ENCODE measurements at regions not wholly inside any gene's neighbourhood (a gene's known extent, or its start where the extent isn't known, plus 50 kb on each side); places are given as distances from the start of the nearest gene placed in this dataset.

GRCh38 chr17:17406225-17406624, 70.6 kb upstream of the MED9 start:
- Histone ChIP-seq H3K27ac (no peak overlapping the region), H3K4me1 (peaks cover 0 to 24% (median 3%) of the 10 kb centered on the region in 4 donors), H3K27me3 (peaks cover 0 to 32% (median 0%) of the 10 kb centered on the region in 3 donors), H3K4me3 (no peak overlapping the region), H3K9me3 (no peaks in the 10 kb centered on the region), H3K36me3 (no peaks in the 10 kb centered on the region)
- WGBS, 5 donors: 66 to 80% (median 75%) methylated on average over 7 of the region's 7 CpGs
- TF ChIP-seq POLR2A (IDR thresholded peaks at IDR 0.05) (no peak), EP300 (IDR thresholded peaks at IDR 0.05) (no peak), POLR2AphosphoS5 (IDR thresholded peaks at IDR 0.05) (no peak)
- DNase-seq: no peak
- intact Hi-C loops (cut with DNase I; ENCODE audit: low total_unique reads): no loop called here

GRCh38 chr17:17408236-17408794, 68.5 kb upstream of the MED9 start:
- H3K27me3 ChIP-seq: peaks cover 0 to 28% (median 0%) of the 10 kb centered on the region in 3 donors
- no peak for DNase-seq
- H3K36me3 ChIP-seq: no peaks in the 10 kb centered on the region
- H3K4me3 ChIP-seq: no peak overlapping the region
- TF ChIP-seq CTCF (IDR thresholded peaks at IDR 0.05) (no peak), EP300 (IDR thresholded peaks at IDR 0.05) (no peak), POLR2AphosphoS5 (IDR thresholded peaks at IDR 0.05) (no peak), POLR2A (IDR thresholded peaks at IDR 0.05) (no peak)
- peaks cover 0 to 18% (median 2%) of the 10 kb centered on the region in 4 donors for H3K4me1 ChIP-seq
- intact Hi-C loops (cut with DNase I; ENCODE audit: low total_unique reads): no loop called here
- H3K27ac ChIP-seq: no peak overlapping the region
- WGBS, 5 donors: 30 to 53% (median 35%) methylated on average over 2 of the region's 2 CpGs
- H3K9me3 ChIP-seq: no peaks in the 10 kb centered on the region

GRCh38 chr17:17410357-17410756, 66.4 kb upstream of the MED9 start:
- no peak for DNase-seq
- TF ChIP-seq EP300 (IDR thresholded peaks at IDR 0.05) (no peak), POLR2AphosphoS5 (IDR thresholded peaks at IDR 0.05) (no peak), POLR2A (IDR thresholded peaks at IDR 0.05) (no peak), CTCF (IDR thresholded peaks at IDR 0.05) (no peak)
- WGBS, 5 donors: 79 to 86% (median 81%) methylated on average over 6 of the region's 6 CpGs
- Histone ChIP-seq H3K4me1 (peaks cover 0 to 19% (median 3%) of the 10 kb centered on the region in 4 donors), H3K27ac (no peak overlapping the region), H3K27me3 (peaks cover 0 to 17% (median 0%) of the 10 kb centered on the region in 3 donors), H3K9me3 (no peaks in the 10 kb centered on the region), H3K4me3 (no peak overlapping the region), H3K36me3 (no peaks in the 10 kb centered on the region)
- intact Hi-C loops (cut with DNase I; ENCODE audit: low total_unique reads): no loop called here

DNA sequence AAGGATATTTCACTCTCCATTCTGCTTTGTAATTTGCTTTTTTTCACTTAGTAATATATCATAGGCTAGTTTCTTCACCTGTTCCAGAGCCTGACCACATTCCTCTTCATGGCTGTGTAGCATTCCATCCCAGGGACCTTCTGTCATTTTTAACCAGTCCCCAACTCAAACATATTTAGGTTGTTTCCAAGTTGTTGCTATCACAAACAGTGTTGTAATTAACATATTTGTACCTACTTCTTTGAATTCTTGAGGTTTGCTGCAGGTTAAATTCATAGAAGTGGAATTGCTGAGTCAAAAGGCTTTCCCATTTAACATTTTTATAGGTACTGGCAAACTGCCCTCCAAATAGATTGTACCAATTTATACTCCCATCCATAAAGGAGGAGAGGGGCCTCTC, 65.1 kb upstream of the MED9 start:
- H3K27me3 ChIP-seq: peaks cover 0 to 17% (median 0%) of the 10 kb centered on the region in 3 donors
- intact Hi-C loops (cut with DNase I; ENCODE audit: low total_unique reads): no loop called here
- TF ChIP-seq POLR2AphosphoS5 (IDR thresholded peaks at IDR 0.05) (no peak), EP300 (IDR thresholded peaks at IDR 0.05) (no peak), CTCF (IDR thresholded peaks at IDR 0.05) (no peak), POLR2A (IDR thresholded peaks at IDR 0.05) (no peak)
- H3K27ac ChIP-seq: no peak overlapping the region
- H3K9me3 ChIP-seq: no peaks in the 10 kb centered on the region
- DNase-seq: no peak
- peaks cover 7 to 26% (median 11%) of the 10 kb centered on the region in 4 donors for H3K4me1 ChIP-seq
- H3K4me3 ChIP-seq: no peak overlapping the region
- H3K36me3 ChIP-seq: no peaks in the 10 kb centered on the region

- H3K27me3 ChIP-seq: peaks cover 0 to 17% (median 0%) of the 10 kb centered on the region in 3 donors
- 53 to 75% (median 63%) methylated on average over 4 of the region's 4 CpGs for WGBS, 5 donors
- intact Hi-C loops (cut with DNase I; ENCODE audit: low total_unique reads): no loop called here
- no peaks in the 10 kb centered on the region for H3K9me3 ChIP-seq
- no peak overlapping the region for H3K27ac ChIP-seq
- H3K36me3 ChIP-seq: no peaks in the 10 kb centered on the region
- TF ChIP-seq POLR2A (IDR thresholded peaks at IDR 0.05) (no peak), CTCF (IDR thresholded peaks at IDR 0.05) (no peak), EP300 (IDR thresholded peaks at IDR 0.05) (no peak), POLR2AphosphoS5 (IDR thresholded peaks at IDR 0.05) (no peak)
- peaks cover 11 to 32% (median 15%) of the 10 kb centered on the region in 4 donors for H3K4me1 ChIP-seq
- DNase-seq: no peak
- no peak overlapping the region for H3K4me3 ChIP-seq
Observed at GRCh38 chr17:17412326-17412725, 64.5 kb upstream of the MED9 start.

All from stomach (tissue), 8 donors.